ENCODE measurements at regions not wholly inside any gene's neighbourhood (a gene's known extent, or its start where the extent isn't known, plus 50 kb on each side); places are given as distances from the start of the nearest gene placed in this dataset.

GRCh38 chr19:31126236-31126635 is 223.0 kb downstream of the TSHZ3 start:
- TF ChIP-seq CTCF (conservative IDR thresholded peaks at IDR 0.05; ENCODE audit: low read length) (no peak), EZH2phosphoT487 (IDR thresholded peaks at IDR 0.05; ENCODE audit: borderline replicate concordance, low read depth, low read length) (no peak)
